Muscle of arm (tissue), 1 donor: ENCODE measurements at regions not wholly inside any gene's neighbourhood (a gene's known extent, or its start where the extent isn't known, plus 50 kb on each side); places are given as distances from the start of the nearest gene placed in this dataset.
A peak's percentile ranks its signal among the peaks of the same experiment; 100 is the strongest.

Source experiments
- DNase-seq: peaks from one replicate; pipeline ENCODE4 v3.0.0-alpha.2; 2013

DNA sequence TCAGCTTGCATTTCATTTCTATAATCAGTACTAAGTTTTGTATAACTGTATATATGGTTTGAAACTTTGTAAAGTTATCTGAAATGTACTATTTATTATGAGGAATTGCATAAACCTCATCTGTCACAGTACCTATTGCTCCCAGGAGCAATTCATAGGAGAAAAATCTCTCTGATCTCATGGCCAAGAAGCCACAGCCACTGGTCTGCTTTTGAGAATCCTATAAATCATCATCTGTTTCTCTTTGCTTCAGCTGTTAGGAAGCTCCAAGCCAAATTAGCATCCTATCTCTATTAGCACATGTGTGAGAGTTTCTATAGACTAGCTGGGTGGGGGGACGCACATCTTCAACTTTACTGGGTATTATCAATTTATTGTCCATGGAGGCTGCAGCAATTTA is 210.3 kb downstream of the CYP26B1 start:
- DNase-seq: no peak

DNA sequence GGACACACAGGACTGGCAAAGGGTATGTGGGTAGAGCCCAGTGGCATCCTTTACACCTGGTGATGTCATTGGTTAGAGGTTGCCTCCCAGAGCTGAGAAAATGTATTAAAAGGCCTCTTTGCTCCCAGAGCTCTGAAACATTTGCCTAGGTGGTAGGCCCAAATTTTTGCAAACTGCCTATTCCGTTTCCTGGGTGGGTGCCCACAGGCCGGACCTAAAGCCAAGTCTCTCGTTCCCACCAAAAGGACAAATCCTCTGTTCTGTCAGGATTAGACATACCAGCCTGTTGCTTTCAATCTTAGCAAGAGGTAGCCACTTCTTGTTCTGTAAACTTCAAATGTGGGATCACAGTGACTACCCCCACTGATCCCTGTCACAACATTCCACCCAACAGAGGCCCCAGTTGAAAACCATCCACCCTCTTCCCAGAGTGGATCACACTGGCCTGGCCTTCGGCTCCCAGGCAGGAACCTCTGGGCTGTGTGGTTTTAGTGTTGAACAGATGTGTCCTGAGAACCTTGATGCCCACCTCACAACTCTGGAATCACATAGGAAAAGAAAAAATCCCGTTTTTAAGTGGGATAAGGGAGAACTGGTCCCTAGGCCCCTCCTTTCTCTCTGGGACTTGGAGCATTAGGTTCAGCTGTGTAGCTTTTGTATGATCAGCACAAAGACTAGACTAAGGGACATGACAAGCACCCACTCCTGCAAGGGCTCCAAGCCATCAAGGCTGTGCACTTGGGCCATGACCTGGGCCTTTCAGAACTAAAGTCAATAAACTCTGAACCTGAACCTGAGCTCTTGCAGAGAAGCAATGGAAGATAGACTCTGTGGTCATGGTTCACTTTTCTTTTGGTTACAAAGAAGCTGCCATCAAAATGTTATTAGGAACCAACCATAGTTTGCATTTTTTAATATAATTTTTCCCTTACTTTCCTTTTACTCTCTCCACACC is 211.3 kb downstream of the CYP26B1 start:
- DNase-seq: no peak

- DNase-seq: no peak
Measured at GRCh38 chr2:71935262-71935848, 212.3 kb downstream of the CYP26B1 start.

- no peak for DNase-seq
Measured at GRCh38 chr2:71934595-71935261, 212.9 kb downstream of the CYP26B1 start.

GRCh38 chr2:71934320-71934593 is 213.4 kb downstream of the CYP26B1 start:
- no peak for DNase-seq

DNA sequence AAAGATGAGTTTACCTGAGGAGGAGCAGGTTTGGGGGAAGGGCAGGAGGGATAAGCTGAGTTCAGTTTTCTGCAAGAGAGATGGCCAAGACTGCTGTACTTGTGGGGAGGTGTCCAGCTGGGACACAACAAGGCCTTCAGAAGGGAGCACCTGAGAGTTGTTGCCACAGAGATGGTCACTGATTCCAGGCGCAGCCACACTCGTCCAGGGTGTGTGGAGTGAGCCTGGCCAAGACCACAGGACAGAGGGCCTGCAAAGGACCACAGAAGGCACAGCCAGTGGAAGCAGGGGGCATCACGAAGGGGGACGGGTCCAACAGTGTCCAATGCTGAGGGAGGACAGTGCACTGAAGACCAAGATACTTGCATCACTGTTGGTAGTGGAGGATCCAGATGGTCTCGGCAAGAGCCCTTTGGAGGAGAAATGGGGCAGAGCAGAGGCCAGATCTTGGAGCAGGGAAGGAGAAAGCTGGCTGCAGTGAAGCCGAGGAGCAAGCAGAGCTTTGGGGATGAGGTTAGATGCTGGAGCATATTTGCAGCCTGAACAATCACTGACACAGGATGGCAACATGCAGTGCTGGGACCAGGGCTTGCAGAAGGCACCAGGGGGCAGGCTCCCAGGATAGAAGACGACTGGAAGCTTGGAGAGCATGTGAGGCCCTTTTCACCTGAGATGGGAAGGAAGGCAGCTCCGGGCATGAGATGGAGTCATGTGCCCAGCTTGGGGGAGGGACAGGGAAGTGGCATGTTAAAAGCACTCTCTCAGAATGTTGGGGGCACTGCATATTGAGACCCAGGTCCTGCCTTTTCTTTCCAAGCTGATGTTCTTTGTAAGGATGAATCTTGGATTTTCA is 214.0 kb downstream of the CYP26B1 start:
- no peak for DNase-seq

DNA sequence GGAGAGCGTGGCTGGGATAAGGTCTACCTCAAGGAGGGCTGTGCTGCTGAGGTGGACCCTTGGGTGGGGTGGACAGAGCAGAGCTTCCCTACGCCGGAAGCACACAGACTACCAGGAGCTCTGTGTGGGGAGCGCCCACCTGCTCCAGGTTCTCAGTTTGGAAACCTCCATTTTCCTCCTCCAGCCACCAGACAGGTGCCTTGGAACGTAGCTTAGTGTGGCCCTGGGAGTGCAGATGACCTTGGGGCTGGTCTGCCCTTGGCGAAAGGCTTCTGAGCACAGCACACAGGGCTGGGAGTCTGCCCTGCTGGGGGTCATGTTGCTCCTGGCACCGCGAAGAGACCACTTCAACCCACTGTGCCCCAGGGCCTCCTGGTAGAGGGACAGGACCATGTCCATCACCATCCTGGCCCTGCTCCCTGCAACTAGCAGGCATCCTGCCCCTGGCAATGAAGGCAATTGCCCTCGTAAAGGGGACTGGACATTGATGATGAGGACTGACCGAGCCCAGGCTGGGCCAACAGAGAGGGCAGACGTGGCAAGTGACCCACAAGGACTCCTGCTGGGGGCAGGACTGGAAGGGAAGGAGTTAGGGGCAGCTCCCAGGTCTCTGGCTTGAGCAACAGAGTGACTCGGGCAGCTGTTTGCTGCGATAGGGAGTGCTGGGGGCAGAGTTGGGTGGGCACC is 214.7 kb downstream of the CYP26B1 start:
- no peak for DNase-seq

GRCh38 chr2:71932037-71932779 is 215.5 kb downstream of the CYP26B1 start:
- no peak for DNase-seq

DNA sequence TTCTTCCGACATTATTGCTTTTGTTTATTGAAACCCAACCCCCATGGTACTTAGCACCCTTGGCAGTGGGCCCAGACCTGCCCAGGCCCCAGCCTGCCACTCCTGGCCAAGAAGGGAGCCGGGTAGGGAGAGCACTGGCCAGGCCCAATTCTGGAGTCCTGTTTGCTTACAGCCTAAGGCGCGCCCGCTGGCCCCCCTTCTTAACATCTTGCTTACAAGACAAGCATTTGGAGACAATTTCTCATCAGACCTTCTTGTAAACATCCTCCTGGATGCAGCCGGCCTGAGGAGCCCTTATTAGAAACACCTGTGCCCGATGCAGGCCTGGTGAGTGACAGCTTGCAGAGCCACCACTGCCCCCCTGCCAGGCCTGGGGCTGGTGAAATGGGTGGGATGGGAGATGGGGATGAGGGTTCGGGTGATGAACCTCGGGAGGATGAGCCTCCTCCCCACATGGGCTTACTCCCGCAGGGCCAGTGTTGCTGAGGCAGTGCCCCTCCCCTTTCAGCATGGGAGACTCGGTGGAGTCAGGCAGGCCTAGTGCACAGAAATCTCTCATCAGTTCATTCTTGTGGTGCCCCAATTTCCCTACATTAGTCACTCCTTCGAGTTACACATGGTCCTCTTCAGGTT is 217.5 kb downstream of the CYP26B1 start:
- DNase-seq: no peak

DNA sequence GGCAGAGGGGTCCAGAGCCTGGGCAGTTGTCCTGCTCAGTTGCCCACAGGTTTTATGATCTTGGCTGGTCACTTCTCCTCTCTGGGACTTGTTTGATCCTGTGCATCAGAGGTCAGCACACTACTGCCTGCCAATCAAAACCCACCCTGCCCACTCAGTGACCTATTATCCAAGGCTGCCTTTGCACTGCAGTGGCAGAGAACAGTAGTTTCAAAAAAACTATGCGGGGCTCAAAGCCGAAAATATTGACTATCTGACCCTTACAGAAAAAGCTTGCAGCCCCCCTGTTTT is 218.2 kb downstream of the CYP26B1 start:
- no peak for DNase-seq

- DNase-seq: no peak
Measured at GRCh38 chr2:71928734-71929481, 218.8 kb downstream of the CYP26B1 start.

- DNase-seq: no peak
Measured at GRCh38 chr2:71927757-71928715, 219.6 kb downstream of the CYP26B1 start.

DNA sequence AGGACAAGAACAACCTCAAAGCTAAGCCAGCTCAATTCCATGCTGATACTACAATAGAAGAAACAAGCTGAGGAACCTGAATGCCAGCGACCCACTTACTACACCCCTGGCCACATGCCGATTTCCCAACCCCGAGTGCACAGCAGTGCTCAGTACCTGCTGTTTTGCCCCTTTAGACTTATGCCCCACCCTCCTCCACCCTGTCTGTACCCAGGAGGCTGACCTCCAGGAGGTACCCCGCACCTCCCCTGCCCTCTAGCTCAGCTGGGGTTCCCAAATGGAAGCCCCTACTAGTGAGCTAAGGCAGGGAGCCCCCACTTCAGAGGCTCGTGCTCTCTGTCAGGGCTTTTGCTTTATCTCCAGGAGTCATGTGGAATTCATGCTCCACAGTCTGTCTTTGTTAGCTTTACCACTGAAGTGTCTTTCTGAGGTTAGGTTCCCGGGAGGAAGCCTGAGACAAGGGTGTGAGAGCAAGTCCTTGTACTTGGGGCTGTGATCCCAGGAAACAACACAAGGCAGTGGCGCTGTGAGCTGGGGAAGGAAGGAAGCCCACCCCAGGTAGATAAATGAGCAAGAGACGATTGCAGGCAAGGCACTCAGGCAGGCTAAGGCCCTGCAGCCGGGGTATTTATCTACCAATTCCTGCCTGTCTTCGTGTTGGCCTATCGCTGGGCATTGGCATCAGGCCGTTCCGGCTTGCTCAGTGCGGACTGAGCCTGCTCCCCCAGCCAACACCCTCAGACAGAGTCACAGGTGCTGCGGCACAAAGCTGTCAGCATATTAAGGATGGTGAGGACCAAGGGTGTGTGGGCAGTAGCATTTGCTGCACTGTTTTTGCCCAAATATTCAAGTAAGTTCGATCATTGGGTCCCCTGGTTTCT is 220.5 kb downstream of the CYP26B1 start:
- no peak for DNase-seq

DNA sequence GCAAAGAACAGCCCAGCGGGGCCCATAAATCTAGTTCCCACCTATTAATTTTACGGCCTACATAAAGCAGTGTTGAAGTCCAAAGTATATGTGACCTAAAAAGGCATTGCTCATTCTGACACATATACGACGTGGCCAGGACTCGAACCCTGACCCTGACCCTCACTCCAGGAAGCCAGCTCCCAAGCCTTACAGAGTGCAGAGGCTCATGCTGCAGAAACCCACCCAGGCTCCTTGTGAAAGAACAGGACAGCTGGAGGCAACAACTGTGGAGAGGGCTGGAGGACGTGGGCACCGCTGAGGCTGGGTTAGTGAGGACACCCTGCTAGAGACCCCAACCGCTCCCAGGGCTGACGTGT is 221.6 kb downstream of the CYP26B1 start:
- no peak for DNase-seq

DNA sequence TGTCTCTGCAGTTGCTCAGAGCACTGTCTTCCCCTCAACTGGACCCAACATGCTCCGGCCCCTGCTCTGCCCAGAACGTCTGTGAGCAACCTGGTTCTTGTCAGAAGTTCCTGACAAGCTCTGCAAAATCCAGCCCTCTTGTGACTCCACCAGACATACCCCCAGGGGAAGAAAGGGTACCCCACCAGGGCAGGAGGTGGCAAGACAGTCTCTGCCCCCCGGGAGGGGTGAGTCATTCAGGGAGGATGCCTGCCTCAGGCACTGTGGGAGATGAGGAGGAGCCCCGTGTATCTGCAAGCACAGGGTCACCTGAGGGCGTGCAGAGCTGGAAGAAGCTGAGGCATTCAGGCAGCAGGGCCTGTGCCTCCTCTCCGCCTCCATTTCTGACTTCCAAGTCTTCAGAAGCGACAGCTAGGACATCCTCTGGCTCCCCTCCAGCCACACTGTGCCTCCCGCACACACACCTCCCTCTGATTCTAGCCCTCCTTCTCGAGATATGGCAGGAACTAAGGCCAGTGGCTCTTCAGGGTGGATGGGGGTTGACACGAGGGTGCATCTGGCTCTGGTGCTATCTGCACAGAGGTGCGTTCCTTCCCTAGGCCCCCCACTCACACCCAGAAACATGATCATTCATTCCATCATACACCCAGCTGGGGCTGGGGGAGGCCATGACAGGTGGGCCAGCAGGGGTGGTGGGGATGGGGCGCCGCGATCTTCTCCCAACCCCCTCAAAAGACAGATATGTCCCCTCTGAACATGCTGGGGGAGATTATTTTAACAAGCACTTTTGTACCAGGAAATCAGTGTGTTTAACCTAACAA is 222.2 kb downstream of the CYP26B1 start:
- no peak for DNase-seq

- peak; percentile 76 for DNase-seq
Measured at GRCh38 chr2:71923887-71924533, 223.7 kb downstream of the CYP26B1 start.
